SK-N-SH (cell line): ENCODE measurements at regions not wholly inside any gene's neighbourhood (a gene's known extent, or its start where the extent isn't known, plus 50 kb on each side); places are given as distances from the start of the nearest gene placed in this dataset.
"Not testable (repeated sequence)": the region's sequence is repeated elsewhere in the genome, so short reads cannot be mapped to it uniquely, and the experiment has no call there.

Experiments
- CTCF ChIA-PET: fragments of 300-600, 350-600 bp; formaldehyde crosslinking; extraction: SDS; loops from one replicate; lab custom pipeline; 2021; lab: Yijun Ruan, JAX
- POLR2A ChIA-PET: fragments of 350-600 bp; sonication (Branson Sonifier 250); formaldehyde crosslinking; extraction: SDS; loops from one replicate; lab custom pipeline; 2020; ENCODE audit warnings: antibody characterized with exemption, inconsistent platforms; lab: Yijun Ruan, JAX
- DNase-seq: peaks from one replicate; pipeline ENCODE4 v3.0.0; 2012
- H2AFZ ChIP-seq: fragments of 200-600 bp; sonication (generic); 2 replicates; pipeline ENCODE4 v1.8.1; 2016; ENCODE audit warnings: antibody characterized with exemption, mild to moderate bottlenecking, low read depth
- H3F3A ChIP-seq: fragments of 200-600 bp; sonication (generic); replicated peaks from 2 replicates; pipeline ENCODE3; 2016; ENCODE audit warnings: antibody characterized with exemption, mild to moderate bottlenecking; ENCODE audit not compliant: insufficient read depth
- H3K27ac ChIP-seq, 2 experiments: fragments of 200-500 bp in 1 of 2; fragments of 200-600 bp in 1 of 2; sonication (Bioruptor generic) in 1 of 2; sonication (generic), shearing (Covaris generic) in 1 of 2; 2 replicates each; pipeline versions ENCODE4 v1.5.1 to v1.6.1; 2014 to 2016; ENCODE audit warnings: low read depth in 2 of 2, inconsistent platforms in 1 of 2, low read length in 1 of 2, mild to moderate bottlenecking in 1 of 2, mixed read lengths in 1 of 2
- H3K27me3 ChIP-seq: fragments of 200-600 bp; sonication (generic), shearing (Covaris generic); 2 replicates; pipeline ENCODE4 v1.6.1; 2016; ENCODE audit warnings: mixed run types; ENCODE audit not compliant: insufficient read depth
- H3K36me3 ChIP-seq, 2 experiments: fragments of 200-500 bp in 1 of 2; fragments of 200-600 bp in 1 of 2; sonication (Bioruptor generic) in 1 of 2; sonication (generic) in 1 of 2; replicated peaks in 1 of 2; 2 replicates each; pipeline versions ENCODE3 to v1.5.1; 2014 to 2016; ENCODE audit warnings: low read length in 1 of 2, mild to moderate bottlenecking in 1 of 2; ENCODE audit not compliant: insufficient read depth in 2 of 2, control insufficient read depth in 1 of 2
- H3K4me1 ChIP-seq, 2 experiments: fragments of 200-500 bp in 1 of 2; fragments of 200-600 bp in 1 of 2; sonication (Bioruptor generic) in 1 of 2; sonication (generic), shearing (Covaris generic) in 1 of 2; 2 replicates each; pipeline versions ENCODE4 v1.5.1 to v1.6.1; 2014 to 2016; ENCODE audit warnings: low read depth in 1 of 2, low read length in 1 of 2, mixed run types in 1 of 2; ENCODE audit not compliant: insufficient read depth in 2 of 2, control insufficient read depth in 1 of 2
- H3K4me2 ChIP-seq: fragments of 200-600 bp; sonication (generic), shearing (Covaris generic); 2 replicates; pipeline ENCODE4 v1.6.1; 2017; ENCODE audit warnings: mixed run types
- H3K4me3 ChIP-seq, 2 experiments: fragments of 200-500 bp in 1 of 2; fragments of 200-600 bp in 1 of 2; sonication (Bioruptor generic) in 1 of 2; sonication (generic), shearing (Covaris generic) in 1 of 2; 2 replicates each; pipeline versions ENCODE4 v1.5.1 to v1.8.1; 2014 to 2016; ENCODE audit warnings: low read depth in 2 of 2, inconsistent platforms in 1 of 2, low read length in 1 of 2, mild to moderate bottlenecking in 1 of 2, mixed read lengths in 1 of 2, moderate library complexity in 1 of 2
- H3K79me2 ChIP-seq: fragments of 200-600 bp; sonication (generic); 2 replicates; pipeline ENCODE4 v1.8.1; 2017; ENCODE audit warnings: mild to moderate bottlenecking; ENCODE audit not compliant: insufficient read depth
- H3K9ac ChIP-seq: fragments of 200-600 bp; sonication (generic); 2 replicates; pipeline ENCODE4 v1.6.1; 2017; ENCODE audit warnings: mixed run types
- H3K9me2 ChIP-seq: fragments of 200-600 bp; sonication (generic); 2 replicates; pipeline ENCODE4 v1.6.1; 2017; ENCODE audit warnings: mixed run types
- H3K9me3 ChIP-seq: fragments of 200-600 bp; sonication (generic); 2 replicates; pipeline ENCODE4 v1.6.1; 2017; ENCODE audit warnings: mixed run types, mild to moderate bottlenecking, moderate library complexity
- H4K20me1 ChIP-seq: fragments of 200-600 bp; sonication (generic); 2 replicates; pipeline ENCODE4 v1.6.1; 2017; ENCODE audit warnings: mild to moderate bottlenecking, mixed run types; ENCODE audit not compliant: insufficient read depth
- CHD2 ChIP-seq: fragments of 150-350 bp; IDR thresholded peaks from 2 replicates; pipeline ENCODE4 v1.6.1; 2018; ENCODE audit warnings: low read length; ENCODE audit not compliant: partially characterized antibody
- EP300 ChIP-seq, 2 experiments: IDR thresholded peaks; 2 replicates each; pipeline versions ENCODE4 v1.4.0 to v1.6.1; 2012; ENCODE audit warnings: borderline replicate concordance in 1 of 2, low read depth in 1 of 2, low read length in 1 of 2
- FOXM1 ChIP-seq: IDR thresholded peaks from 2 replicates; pipeline ENCODE4 v1.4.0; 2012; ENCODE audit warnings: low read depth, mild to moderate bottlenecking
- GABPA ChIP-seq: IDR thresholded peaks from 2 replicates; pipeline ENCODE4 v1.4.0; 2012; ENCODE audit warnings: low read depth, mild to moderate bottlenecking
- GATA2 ChIP-seq: sonication (generic); formaldehyde crosslinking; IDR thresholded peaks from 2 replicates; pipeline ENCODE4 v1.5.0; 2020; ENCODE audit warnings: mild to moderate bottlenecking, missing genetic modification reagents
- JUND ChIP-seq: IDR thresholded peaks from 2 replicates; pipeline ENCODE4 v1.4.0; 2012
- MEF2A ChIP-seq: IDR thresholded peaks from 2 replicates; pipeline ENCODE4 v1.4.0; 2012; ENCODE audit warnings: low read depth, borderline replicate concordance
- MXI1 ChIP-seq: IDR thresholded peaks from 2 replicates; pipeline ENCODE4 v1.6.1; 2012; ENCODE audit warnings: mild to moderate bottlenecking, low read depth, low read length, improper control_type of control experiment
- NFIC ChIP-seq: IDR thresholded peaks from 2 replicates; pipeline ENCODE4 v1.4.0; 2012; ENCODE audit warnings: borderline replicate concordance
- NRF1 ChIP-seq: IDR thresholded peaks from 2 replicates; pipeline ENCODE4 v1.6.1; 2012; ENCODE audit warnings: low read depth, mild to moderate bottlenecking, low read length
- POLR2AphosphoS5 ChIP-seq: IDR thresholded peaks from 2 replicates; pipeline ENCODE4 v1.6.1; 2012; ENCODE audit warnings: low read depth, low read length
- RCOR1 ChIP-seq: fragments of 150-350 bp; IDR thresholded peaks from 2 replicates; pipeline ENCODE4 v1.6.1; 2017; ENCODE audit warnings: antibody characterized with exemption, low read length
- RFX5 ChIP-seq: IDR thresholded peaks from 2 replicates; pipeline ENCODE4 v1.6.1; 2012; ENCODE audit warnings: mild to moderate bottlenecking, improper control_type of control experiment, low read length
- RXRA ChIP-seq: IDR thresholded peaks from 2 replicates; pipeline ENCODE4 v1.4.0; 2012; ENCODE audit warnings: low read depth, mild to moderate bottlenecking, borderline replicate concordance
- SIN3A ChIP-seq: IDR thresholded peaks from 2 replicates; pipeline ENCODE4 v1.6.1; 2012; ENCODE audit warnings: low read depth, mild to moderate bottlenecking, low read length, moderate library complexity, borderline replicate concordance
- SMC3 ChIP-seq: IDR thresholded peaks from 2 replicates; pipeline ENCODE4 v1.6.1; 2012; ENCODE audit warnings: low read depth, low read length, improper control_type of control experiment
- TAF1 ChIP-seq: IDR thresholded peaks from 2 replicates; pipeline ENCODE4 v1.6.1; 2012; ENCODE audit warnings: low read depth, mild to moderate bottlenecking, low read length, moderate library complexity, borderline replicate concordance
- YY1 ChIP-seq: IDR thresholded peaks from 2 replicates; pipeline ENCODE4 v1.4.0; 2012; ENCODE audit warnings: low read depth, mild to moderate bottlenecking
- WGBS: methylation state at CpG from one replicate; pipeline ENCODE4 v1.1.6; 2017; ENCODE audit warnings: low lambda C conversion rate; 5-methylcytosine and 5-hydroxymethylcytosine counted together
- TF ChIP-seq, protein P1 (sequence below): fragments of 200-600 bp; sonication (generic); IDR thresholded peaks from 2 replicates; pipeline ENCODE4 v1.6.1; 2017; ENCODE audit warnings: antibody characterized with exemption, mild to moderate bottlenecking, moderate library complexity
- TF ChIP-seq, protein P2 (sequence below): IDR thresholded peaks from 2 replicates; pipeline ENCODE4 v1.6.1; 2012; ENCODE audit warnings: mild to moderate bottlenecking, low read depth, low read length, moderate library complexity
- TF ChIP-seq, protein P3 (sequence below): fragments of 150-350 bp; IDR thresholded peaks from 2 replicates; pipeline ENCODE4 v1.6.1; 2017; ENCODE audit warnings: antibody characterized with exemption, low read length, low read depth, borderline replicate concordance
- TF ChIP-seq, protein P4 (sequence below): IDR thresholded peaks from 2 replicates; pipeline ENCODE4 v1.4.0; 2012; ENCODE audit warnings: low read depth, borderline replicate concordance
- TF ChIP-seq, protein P5 (sequence below): fragments of 150-350 bp; IDR thresholded peaks from 2 replicates; pipeline ENCODE4 v1.6.1; 2016; ENCODE audit warnings: mild to moderate bottlenecking, low read depth, low read length

DNA sequence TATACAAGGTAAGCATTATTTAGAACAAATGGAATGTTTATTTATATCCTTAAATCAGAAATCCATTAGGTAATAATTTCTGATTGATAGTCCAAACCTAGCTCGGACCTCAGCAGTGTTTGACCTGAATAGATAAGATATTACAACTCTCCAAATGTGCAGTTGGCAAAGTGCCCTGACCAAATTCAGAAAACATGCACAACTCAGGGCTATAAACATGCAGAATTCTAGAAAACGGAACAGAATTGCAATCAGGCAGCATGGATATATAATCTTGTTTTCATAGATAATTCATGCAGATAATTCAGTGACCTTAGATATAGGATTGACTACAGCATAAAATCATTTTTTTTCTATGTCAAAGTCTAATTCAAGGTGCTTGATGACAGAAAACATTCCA is 626.6 kb upstream of the CITED2 start (continued):
- TF ChIP-seq, protein P1, sequence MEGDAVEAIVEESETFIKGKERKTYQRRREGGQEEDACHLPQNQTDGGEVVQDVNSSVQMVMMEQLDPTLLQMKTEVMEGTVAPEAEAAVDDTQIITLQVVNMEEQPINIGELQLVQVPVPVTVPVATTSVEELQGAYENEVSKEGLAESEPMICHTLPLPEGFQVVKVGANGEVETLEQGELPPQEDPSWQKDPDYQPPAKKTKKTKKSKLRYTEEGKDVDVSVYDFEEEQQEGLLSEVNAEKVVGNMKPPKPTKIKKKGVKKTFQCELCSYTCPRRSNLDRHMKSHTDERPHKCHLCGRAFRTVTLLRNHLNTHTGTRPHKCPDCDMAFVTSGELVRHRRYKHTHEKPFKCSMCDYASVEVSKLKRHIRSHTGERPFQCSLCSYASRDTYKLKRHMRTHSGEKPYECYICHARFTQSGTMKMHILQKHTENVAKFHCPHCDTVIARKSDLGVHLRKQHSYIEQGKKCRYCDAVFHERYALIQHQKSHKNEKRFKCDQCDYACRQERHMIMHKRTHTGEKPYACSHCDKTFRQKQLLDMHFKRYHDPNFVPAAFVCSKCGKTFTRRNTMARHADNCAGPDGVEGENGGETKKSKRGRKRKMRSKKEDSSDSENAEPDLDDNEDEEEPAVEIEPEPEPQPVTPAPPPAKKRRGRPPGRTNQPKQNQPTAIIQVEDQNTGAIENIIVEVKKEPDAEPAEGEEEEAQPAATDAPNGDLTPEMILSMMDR: no peak
- peak; percentile 71 for TF ChIP-seq RCOR1
- no peak for TF ChIP-seq SMC3
- TF ChIP-seq, protein P2, sequence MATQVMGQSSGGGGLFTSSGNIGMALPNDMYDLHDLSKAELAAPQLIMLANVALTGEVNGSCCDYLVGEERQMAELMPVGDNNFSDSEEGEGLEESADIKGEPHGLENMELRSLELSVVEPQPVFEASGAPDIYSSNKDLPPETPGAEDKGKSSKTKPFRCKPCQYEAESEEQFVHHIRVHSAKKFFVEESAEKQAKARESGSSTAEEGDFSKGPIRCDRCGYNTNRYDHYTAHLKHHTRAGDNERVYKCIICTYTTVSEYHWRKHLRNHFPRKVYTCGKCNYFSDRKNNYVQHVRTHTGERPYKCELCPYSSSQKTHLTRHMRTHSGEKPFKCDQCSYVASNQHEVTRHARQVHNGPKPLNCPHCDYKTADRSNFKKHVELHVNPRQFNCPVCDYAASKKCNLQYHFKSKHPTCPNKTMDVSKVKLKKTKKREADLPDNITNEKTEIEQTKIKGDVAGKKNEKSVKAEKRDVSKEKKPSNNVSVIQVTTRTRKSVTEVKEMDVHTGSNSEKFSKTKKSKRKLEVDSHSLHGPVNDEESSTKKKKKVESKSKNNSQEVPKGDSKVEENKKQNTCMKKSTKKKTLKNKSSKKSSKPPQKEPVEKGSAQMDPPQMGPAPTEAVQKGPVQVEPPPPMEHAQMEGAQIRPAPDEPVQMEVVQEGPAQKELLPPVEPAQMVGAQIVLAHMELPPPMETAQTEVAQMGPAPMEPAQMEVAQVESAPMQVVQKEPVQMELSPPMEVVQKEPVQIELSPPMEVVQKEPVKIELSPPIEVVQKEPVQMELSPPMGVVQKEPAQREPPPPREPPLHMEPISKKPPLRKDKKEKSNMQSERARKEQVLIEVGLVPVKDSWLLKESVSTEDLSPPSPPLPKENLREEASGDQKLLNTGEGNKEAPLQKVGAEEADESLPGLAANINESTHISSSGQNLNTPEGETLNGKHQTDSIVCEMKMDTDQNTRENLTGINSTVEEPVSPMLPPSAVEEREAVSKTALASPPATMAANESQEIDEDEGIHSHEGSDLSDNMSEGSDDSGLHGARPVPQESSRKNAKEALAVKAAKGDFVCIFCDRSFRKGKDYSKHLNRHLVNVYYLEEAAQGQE: no peak
- no peak for TF ChIP-seq JUND
- no peak for TF ChIP-seq MXI1
- TF ChIP-seq RXRA: no peak
- no peak for TF ChIP-seq YY1
- no peak for TF ChIP-seq POLR2AphosphoS5
- no peak for TF ChIP-seq GABPA
- peak; percentile 28 for TF ChIP-seq CHD2
- TF ChIP-seq, protein P3, sequence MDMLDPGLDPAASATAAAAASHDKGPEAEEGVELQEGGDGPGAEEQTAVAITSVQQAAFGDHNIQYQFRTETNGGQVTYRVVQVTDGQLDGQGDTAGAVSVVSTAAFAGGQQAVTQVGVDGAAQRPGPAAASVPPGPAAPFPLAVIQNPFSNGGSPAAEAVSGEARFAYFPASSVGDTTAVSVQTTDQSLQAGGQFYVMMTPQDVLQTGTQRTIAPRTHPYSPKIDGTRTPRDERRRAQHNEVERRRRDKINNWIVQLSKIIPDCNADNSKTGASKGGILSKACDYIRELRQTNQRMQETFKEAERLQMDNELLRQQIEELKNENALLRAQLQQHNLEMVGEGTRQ: no peak
- no peak for TF ChIP-seq SIN3A
- TF ChIP-seq FOXM1: no peak
- no peak for TF ChIP-seq RFX5
- TF ChIP-seq GATA2: peak; percentile 73
- peak; percentile 57; the same call in 1 of the 2 replicates for TF ChIP-seq NFIC
- TF ChIP-seq, protein P4, sequence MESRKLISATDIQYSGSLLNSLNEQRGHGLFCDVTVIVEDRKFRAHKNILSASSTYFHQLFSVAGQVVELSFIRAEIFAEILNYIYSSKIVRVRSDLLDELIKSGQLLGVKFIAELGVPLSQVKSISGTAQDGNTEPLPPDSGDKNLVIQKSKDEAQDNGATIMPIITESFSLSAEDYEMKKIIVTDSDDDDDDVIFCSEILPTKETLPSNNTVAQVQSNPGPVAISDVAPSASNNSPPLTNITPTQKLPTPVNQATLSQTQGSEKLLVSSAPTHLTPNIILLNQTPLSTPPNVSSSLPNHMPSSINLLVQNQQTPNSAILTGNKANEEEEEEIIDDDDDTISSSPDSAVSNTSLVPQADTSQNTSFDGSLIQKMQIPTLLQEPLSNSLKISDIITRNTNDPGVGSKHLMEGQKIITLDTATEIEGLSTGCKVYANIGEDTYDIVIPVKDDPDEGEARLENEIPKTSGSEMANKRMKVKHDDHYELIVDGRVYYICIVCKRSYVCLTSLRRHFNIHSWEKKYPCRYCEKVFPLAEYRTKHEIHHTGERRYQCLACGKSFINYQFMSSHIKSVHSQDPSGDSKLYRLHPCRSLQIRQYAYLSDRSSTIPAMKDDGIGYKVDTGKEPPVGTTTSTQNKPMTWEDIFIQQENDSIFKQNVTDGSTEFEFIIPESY: no peak
- TF ChIP-seq, protein P5, sequence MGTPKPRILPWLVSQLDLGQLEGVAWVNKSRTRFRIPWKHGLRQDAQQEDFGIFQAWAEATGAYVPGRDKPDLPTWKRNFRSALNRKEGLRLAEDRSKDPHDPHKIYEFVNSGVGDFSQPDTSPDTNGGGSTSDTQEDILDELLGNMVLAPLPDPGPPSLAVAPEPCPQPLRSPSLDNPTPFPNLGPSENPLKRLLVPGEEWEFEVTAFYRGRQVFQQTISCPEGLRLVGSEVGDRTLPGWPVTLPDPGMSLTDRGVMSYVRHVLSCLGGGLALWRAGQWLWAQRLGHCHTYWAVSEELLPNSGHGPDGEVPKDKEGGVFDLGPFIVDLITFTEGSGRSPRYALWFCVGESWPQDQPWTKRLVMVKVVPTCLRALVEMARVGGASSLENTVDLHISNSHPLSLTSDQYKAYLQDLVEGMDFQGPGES: no peak
- no peak for TF ChIP-seq TAF1
- no peak for TF ChIP-seq NRF1
- peak in 1 of 2 experiments; percentile 77; a peak in 2 of 4 replicates for TF ChIP-seq EP300 (IDR thresholded peaks at IDR 0.05; ENCODE audit: borderline replicate concordance in 1 of 2, low read depth in 1 of 2, low read length in 1 of 2)
- TF ChIP-seq MEF2A: no peak

DNA sequence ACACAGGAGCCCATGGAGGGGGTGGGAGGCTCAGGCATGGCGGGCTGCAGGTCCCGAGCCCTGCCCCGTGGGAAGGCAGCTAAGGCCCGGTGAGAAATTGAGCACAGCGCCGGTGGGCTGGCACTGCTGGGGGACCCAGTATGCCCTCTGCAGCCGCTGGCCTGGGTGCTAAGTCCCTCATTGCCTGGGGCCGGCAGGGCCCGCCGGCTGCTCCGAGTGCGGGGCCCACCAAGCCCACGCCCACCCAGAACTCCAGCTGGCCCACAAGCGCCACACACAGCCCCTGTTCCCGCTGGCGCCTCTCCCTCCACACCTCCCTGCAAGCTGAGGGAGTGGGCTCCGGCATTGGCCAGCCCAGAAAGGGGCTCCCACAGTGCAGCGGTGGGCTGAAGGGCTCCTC is 625.2 kb upstream of the CITED2 start:
- H2AFZ ChIP-seq, H3K9me2 ChIP-seq, H3K4me2 ChIP-seq, DNase-seq, H3K36me3 ChIP-seq, H3K79me2 ChIP-seq, H3K27ac ChIP-seq, H3K27me3 ChIP-seq, H3K9ac ChIP-seq, POLR2A ChIA-PET, CTCF ChIA-PET, H4K20me1 ChIP-seq, H3K4me3 ChIP-seq, H3K9me3 ChIP-seq: not testable (repeated sequence)
- WGBS: 100% methylated on average over 2 of the region's 18 CpGs
- Histone ChIP-seq H3K4me1 (peaks cover 21 to 28% of the 10 kb centered on the region in 2 experiments; a peak in 3 of 4 replicates), H3F3A (peaks cover 26% of the 10 kb centered on the region)
